ENCODE measurements at regions not wholly inside any gene's neighbourhood (a gene's known extent, or its start where the extent isn't known, plus 50 kb on each side); places are given as distances from the start of the nearest gene placed in this dataset.

DNA sequence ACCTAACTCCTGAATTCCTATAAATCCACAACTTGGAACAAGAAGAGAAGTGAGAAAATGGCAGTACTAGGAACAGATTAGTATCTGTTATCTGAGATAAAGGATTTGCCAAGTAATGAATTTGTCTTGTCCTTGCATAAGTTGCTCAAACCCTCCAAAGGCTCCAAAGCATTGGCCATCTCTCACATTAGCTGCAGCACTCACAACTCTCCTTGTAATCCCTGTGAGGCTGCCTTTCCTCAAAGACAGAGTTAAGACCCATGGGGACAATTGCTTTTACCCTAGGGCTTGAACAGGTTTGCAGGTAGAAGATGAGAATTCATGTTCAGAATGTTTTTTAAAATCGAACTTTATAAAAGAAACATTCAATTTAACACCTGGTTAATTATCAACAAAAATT lies 1702.2 kb downstream of the EFNB2 start:
- POLR2A ChIA-PET = no interaction called here
- CTCF ChIA-PET = no interaction called here
- no peaks in the 10 kb centered on the region for H3K9me3 ChIP-seq (ENCODE audit: control insufficient read depth, insufficient read depth, low read depth, low read length)
- H3K27ac ChIP-seq (ENCODE audit: extremely low read depth, low read depth, low read length) = no peak overlapping the region
- no peak overlapping the region for H3K4me3 ChIP-seq (ENCODE audit: low read depth, low read length)
- no peaks in the 10 kb centered on the region for H3K4me1 ChIP-seq (ENCODE audit: control insufficient read depth, insufficient read depth, low read length)
- no peaks in the 10 kb centered on the region for H3K36me3 ChIP-seq (ENCODE audit: control insufficient read depth in 2 of 2, insufficient read depth in 1 of 2, low read length in 2 of 2)
- TF ChIP-seq ZNF473 (tag by site-specific recombination; IDR thresholded peaks at IDR 0.05) = no peak
- no peak for TF ChIP-seq ZNF660 (tag by site-specific recombination; IDR thresholded peaks at IDR 0.05)
- TF ChIP-seq, protein P1, sequence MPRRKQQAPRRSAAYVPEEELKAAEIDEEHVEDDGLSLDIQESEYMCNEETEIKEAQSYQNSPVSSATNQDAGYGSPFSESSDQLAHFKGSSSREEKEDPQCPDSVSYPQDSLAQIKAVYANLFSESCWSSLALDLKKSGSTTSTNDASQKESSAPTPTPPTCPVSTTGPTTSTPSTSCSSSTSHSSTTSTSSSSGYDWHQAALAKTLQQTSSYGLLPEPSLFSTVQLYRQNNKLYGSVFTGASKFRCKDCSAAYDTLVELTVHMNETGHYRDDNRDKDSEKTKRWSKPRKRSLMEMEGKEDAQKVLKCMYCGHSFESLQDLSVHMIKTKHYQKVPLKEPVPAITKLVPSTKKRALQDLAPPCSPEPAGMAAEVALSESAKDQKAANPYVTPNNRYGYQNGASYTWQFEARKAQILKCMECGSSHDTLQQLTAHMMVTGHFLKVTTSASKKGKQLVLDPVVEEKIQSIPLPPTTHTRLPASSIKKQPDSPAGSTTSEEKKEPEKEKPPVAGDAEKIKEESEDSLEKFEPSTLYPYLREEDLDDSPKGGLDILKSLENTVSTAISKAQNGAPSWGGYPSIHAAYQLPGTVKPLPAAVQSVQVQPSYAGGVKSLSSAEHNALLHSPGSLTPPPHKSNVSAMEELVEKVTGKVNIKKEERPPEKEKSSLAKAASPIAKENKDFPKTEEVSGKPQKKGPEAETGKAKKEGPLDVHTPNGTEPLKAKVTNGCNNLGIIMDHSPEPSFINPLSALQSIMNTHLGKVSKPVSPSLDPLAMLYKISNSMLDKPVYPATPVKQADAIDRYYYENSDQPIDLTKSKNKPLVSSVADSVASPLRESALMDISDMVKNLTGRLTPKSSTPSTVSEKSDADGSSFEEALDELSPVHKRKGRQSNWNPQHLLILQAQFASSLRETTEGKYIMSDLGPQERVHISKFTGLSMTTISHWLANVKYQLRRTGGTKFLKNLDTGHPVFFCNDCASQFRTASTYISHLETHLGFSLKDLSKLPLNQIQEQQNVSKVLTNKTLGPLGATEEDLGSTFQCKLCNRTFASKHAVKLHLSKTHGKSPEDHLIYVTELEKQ (tag by site-specific recombination; IDR thresholded peaks at IDR 0.05; ENCODE audit: borderline replicate concordance) = no peak
- TF ChIP-seq ZNF549 (tag by site-specific recombination; IDR thresholded peaks at IDR 0.05) = no peak
- TF ChIP-seq ZNF530 (tag by site-specific recombination; IDR thresholded peaks at IDR 0.05; ENCODE audit: low read depth) = no peak

DNA sequence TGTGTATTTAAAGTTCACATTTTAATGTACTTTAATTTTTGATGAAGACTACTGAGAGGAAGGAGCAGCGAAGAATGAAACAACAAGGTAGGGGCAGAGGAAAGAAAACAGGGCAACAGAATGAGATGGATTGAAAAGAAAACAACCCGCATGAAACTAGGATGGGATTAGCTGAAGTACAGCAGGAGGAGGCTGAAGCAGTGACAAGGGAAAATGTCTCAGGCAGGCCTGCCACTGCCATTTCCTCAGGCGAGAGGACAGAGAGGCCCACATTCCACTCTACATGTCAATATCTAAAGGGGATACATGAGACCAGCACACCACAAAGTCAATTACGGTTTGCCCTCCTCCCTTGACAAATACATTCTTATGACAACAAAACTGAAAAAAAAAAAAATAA lies 1703.2 kb downstream of the EFNB2 start:
- ChIA-PET POLR2A (no interaction called here), CTCF (no interaction called here)
- Histone ChIP-seq H3K9me3 (ENCODE audit: control insufficient read depth, insufficient read depth, low read depth, low read length) (no peaks in the 10 kb centered on the region), H3K4me3 (ENCODE audit: low read depth, low read length) (no peak overlapping the region), H3K4me1 (ENCODE audit: control insufficient read depth, insufficient read depth, low read length) (no peaks in the 10 kb centered on the region), H3K36me3 (ENCODE audit: control insufficient read depth in 2 of 2, insufficient read depth in 1 of 2, low read length in 2 of 2) (no peaks in the 10 kb centered on the region), H3K27ac (ENCODE audit: extremely low read depth, low read depth, low read length) (no peak overlapping the region)
- no peak for TF ChIP-seq ZNF510 (tag by site-specific recombination; IDR thresholded peaks at IDR 0.05; ENCODE audit: insufficient replicate concordance)
- TF ChIP-seq ZBTB20 (tag by site-specific recombination; IDR thresholded peaks at IDR 0.05) = no peak
- TF ChIP-seq KLF7 (tag by site-specific recombination; IDR thresholded peaks at IDR 0.05; ENCODE audit: borderline replicate concordance) = no peak
- no peak for TF ChIP-seq HOXA7 (CRISPR knock-in tag; IDR thresholded peaks at IDR 0.05; ENCODE audit: borderline replicate concordance)
- no peak for TF ChIP-seq ZSCAN16 (tag by site-specific recombination; IDR thresholded peaks at IDR 0.05)
- no peak for TF ChIP-seq ZNF473 (tag by site-specific recombination; IDR thresholded peaks at IDR 0.05)
- no peak for TF ChIP-seq ZNF146 (tag by site-specific recombination; IDR thresholded peaks at IDR 0.05)
- TF ChIP-seq, protein P2, sequence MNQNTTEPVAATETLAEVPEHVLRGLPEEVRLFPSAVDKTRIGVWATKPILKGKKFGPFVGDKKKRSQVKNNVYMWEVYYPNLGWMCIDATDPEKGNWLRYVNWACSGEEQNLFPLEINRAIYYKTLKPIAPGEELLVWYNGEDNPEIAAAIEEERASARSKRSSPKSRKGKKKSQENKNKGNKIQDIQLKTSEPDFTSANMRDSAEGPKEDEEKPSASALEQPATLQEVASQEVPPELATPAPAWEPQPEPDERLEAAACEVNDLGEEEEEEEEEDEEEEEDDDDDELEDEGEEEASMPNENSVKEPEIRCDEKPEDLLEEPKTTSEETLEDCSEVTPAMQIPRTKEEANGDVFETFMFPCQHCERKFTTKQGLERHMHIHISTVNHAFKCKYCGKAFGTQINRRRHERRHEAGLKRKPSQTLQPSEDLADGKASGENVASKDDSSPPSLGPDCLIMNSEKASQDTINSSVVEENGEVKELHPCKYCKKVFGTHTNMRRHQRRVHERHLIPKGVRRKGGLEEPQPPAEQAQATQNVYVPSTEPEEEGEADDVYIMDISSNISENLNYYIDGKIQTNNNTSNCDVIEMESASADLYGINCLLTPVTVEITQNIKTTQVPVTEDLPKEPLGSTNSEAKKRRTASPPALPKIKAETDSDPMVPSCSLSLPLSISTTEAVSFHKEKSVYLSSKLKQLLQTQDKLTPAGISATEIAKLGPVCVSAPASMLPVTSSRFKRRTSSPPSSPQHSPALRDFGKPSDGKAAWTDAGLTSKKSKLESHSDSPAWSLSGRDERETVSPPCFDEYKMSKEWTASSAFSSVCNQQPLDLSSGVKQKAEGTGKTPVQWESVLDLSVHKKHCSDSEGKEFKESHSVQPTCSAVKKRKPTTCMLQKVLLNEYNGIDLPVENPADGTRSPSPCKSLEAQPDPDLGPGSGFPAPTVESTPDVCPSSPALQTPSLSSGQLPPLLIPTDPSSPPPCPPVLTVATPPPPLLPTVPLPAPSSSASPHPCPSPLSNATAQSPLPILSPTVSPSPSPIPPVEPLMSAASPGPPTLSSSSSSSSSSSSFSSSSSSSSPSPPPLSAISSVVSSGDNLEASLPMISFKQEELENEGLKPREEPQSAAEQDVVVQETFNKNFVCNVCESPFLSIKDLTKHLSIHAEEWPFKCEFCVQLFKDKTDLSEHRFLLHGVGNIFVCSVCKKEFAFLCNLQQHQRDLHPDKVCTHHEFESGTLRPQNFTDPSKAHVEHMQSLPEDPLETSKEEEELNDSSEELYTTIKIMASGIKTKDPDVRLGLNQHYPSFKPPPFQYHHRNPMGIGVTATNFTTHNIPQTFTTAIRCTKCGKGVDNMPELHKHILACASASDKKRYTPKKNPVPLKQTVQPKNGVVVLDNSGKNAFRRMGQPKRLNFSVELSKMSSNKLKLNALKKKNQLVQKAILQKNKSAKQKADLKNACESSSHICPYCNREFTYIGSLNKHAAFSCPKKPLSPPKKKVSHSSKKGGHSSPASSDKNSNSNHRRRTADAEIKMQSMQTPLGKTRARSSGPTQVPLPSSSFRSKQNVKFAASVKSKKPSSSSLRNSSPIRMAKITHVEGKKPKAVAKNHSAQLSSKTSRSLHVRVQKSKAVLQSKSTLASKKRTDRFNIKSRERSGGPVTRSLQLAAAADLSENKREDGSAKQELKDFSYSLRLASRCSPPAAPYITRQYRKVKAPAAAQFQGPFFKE (tag by site-specific recombination; IDR thresholded peaks at IDR 0.05; ENCODE audit: borderline replicate concordance) = no peak
- TF ChIP-seq, protein P3, sequence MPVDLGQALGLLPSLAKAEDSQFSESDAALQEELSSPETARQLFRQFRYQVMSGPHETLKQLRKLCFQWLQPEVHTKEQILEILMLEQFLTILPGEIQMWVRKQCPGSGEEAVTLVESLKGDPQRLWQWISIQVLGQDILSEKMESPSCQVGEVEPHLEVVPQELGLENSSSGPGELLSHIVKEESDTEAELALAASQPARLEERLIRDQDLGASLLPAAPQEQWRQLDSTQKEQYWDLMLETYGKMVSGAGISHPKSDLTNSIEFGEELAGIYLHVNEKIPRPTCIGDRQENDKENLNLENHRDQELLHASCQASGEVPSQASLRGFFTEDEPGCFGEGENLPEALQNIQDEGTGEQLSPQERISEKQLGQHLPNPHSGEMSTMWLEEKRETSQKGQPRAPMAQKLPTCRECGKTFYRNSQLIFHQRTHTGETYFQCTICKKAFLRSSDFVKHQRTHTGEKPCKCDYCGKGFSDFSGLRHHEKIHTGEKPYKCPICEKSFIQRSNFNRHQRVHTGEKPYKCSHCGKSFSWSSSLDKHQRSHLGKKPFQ (tag by site-specific recombination; IDR thresholded peaks at IDR 0.05) = no peak
- no peak for TF ChIP-seq ZNF112 (tag by site-specific recombination; IDR thresholded peaks at IDR 0.05)
- TF ChIP-seq ZNF423 (tag by site-specific recombination; IDR thresholded peaks at IDR 0.05) = no peak
- TF ChIP-seq ZNF561 (tag by site-specific recombination; IDR thresholded peaks at IDR 0.05; ENCODE audit: borderline replicate concordance) = no peak
- no peak for TF ChIP-seq SP2 (tag by site-specific recombination; IDR thresholded peaks at IDR 0.05)
- TF ChIP-seq, protein P4, sequence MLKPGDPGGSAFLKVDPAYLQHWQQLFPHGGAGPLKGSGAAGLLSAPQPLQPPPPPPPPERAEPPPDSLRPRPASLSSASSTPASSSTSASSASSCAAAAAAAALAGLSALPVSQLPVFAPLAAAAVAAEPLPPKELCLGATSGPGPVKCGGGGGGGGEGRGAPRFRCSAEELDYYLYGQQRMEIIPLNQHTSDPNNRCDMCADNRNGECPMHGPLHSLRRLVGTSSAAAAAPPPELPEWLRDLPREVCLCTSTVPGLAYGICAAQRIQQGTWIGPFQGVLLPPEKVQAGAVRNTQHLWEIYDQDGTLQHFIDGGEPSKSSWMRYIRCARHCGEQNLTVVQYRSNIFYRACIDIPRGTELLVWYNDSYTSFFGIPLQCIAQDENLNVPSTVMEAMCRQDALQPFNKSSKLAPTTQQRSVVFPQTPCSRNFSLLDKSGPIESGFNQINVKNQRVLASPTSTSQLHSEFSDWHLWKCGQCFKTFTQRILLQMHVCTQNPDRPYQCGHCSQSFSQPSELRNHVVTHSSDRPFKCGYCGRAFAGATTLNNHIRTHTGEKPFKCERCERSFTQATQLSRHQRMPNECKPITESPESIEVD (tag by site-specific recombination; IDR thresholded peaks at IDR 0.05) = no peak
